ENCODE measurements at regions not wholly inside any gene's neighbourhood (a gene's known extent, or its start where the extent isn't known, plus 50 kb on each side); places are given as distances from the start of the nearest gene placed in this dataset.
"Not testable (repeated sequence)": the region's sequence is repeated elsewhere in the genome, so short reads cannot be mapped to it uniquely, and the experiment has no call there.

- DNase-seq (ENCODE audit: low read depth in 4 of 4, low spot score in 3 of 4) = no peak
These were observed 111.7 kb downstream of the PDGFA start for GRCh38 chr7:407721-408539.

- no peak for DNase-seq (ENCODE audit: low read depth in 4 of 4, low spot score in 3 of 4)
These were observed 110.8 kb downstream of the PDGFA start for GRCh38 chr7:408751-409311.

- DNase-seq (ENCODE audit: low read depth in 4 of 4, low spot score in 3 of 4) = peak in 2 of 4 donors; percentile 28 to 34
These were observed 110.0 kb downstream of the PDGFA start for GRCh38 chr7:409339-410281.

- no peak for DNase-seq (ENCODE audit: low read depth in 4 of 4, low spot score in 3 of 4)
These were observed 109.2 kb downstream of the PDGFA start for GRCh38 chr7:410395-410910.

- DNase-seq (ENCODE audit: low read depth in 4 of 4, low spot score in 3 of 4) = not testable (repeated sequence)
These were observed 108.5 kb downstream of the PDGFA start for GRCh38 chr7:411116-411515.

GRCh38 chr7:411677-412312 lies 107.9 kb downstream of the PDGFA start:
- DNase-seq (ENCODE audit: low read depth in 4 of 4, low spot score in 3 of 4) = no peak

- DNase-seq (ENCODE audit: low read depth in 4 of 4, low spot score in 3 of 4) = no peak
These were observed 107.3 kb downstream of the PDGFA start for GRCh38 chr7:412313-412710.

- DNase-seq (ENCODE audit: low read depth in 4 of 4, low spot score in 3 of 4) = no peak
These were observed 104.7 kb downstream of the PDGFA start for GRCh38 chr7:414681-415560.

- no peak for DNase-seq (ENCODE audit: low read depth in 4 of 4, low spot score in 3 of 4)
These were observed 103.8 kb downstream of the PDGFA start for GRCh38 chr7:415646-416525.

- DNase-seq (ENCODE audit: low read depth in 4 of 4, low spot score in 3 of 4) = no peak
These were observed 102.7 kb downstream of the PDGFA start for GRCh38 chr7:416761-417624.

- no peak for DNase-seq (ENCODE audit: low read depth in 4 of 4, low spot score in 3 of 4)
These were observed 102.1 kb downstream of the PDGFA start for GRCh38 chr7:417625-417889.

GRCh38 chr7:417973-418601 lies 101.6 kb downstream of the PDGFA start:
- DNase-seq (ENCODE audit: low read depth in 4 of 4, low spot score in 3 of 4) = no peak

- no peak for DNase-seq (ENCODE audit: low read depth in 4 of 4, low spot score in 3 of 4)
These were observed 100.9 kb downstream of the PDGFA start for GRCh38 chr7:418636-419280.

- no peak for DNase-seq (ENCODE audit: low read depth in 4 of 4, low spot score in 3 of 4)
These were observed 99.2 kb downstream of the PDGFA start for GRCh38 chr7:420142-421093.

- no peak for DNase-seq (ENCODE audit: low read depth in 4 of 4, low spot score in 3 of 4)
These were observed 98.3 kb downstream of the PDGFA start for GRCh38 chr7:421136-421991.
